Dermis blood vessel endothelial cell (primary cell): ENCODE measurements at regions not wholly inside any gene's neighbourhood (a gene's known extent, or its start where the extent isn't known, plus 50 kb on each side); places are given as distances from the start of the nearest gene placed in this dataset.

Experiments
- DNase-seq: peaks from one replicate; pipeline ENCODE4 v3.0.0; 2010

DNA sequence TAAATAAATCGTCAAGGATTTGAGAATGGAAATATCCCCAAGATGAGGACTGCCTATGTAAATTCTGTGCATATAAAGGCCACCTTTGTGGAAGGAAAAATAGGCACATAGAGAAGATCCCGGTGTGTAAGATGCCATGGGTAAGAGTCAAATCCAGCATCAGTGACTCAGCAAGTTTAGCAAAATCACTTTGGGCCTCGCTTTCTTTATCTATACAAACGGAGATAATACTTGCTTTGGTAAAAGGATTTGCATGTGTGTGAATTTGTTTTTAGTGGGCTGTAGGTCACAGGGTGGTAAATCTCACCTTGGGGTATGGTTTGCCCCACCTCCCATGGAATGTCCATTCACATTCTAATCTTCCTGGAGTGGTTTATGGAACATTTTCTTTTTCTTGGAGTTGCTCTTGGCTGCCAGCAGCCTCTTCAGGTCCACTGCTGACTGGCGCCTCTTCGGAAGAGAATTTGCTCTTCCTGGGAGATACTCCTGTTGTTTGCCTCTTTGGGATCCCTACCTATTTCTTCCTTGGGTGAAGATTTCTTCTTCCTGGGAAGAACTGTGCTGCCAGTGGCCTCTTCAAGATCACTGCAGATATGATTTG lies 587.6 kb downstream of the CDH11 start:
- DNase-seq, result no peak

DNA sequence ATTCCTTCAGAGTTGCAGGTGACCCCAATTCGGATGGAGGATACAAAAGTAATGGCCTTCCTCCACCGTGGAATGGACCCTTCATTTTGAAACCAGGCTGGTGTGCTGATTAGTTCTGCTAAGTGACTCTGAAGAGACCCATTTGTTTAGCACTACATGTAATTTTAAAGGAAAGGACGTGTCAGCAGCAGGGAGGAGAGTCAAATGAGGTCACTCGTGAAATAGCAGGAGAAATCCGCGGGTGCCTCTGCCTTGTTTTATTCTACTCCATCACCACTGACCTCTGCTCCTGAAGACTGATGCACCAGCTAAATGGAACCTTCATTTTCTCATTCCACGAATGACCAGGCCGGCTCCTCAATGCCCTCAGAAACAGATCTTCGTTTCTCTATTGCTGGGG lies 589.2 kb downstream of the CDH11 start:
- DNase-seq, result no peak

DNA sequence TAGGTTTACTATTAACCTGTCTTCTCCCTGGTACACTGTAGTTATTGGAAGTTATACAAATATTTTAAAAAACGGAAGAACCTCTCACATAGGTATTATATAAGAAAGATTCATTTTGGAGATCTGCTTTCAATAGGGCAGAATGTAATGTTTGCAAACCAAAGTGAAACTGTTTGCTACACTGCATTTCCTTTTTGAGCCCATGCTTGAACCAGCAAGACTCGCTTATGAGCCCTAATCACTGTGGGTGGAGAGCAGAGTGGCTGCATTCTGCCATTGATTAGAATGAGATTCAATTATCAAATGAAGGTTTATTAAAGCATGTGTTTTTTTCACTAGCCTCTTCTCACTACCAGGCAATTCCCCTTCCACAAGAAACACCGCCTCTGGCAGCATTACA lies 589.7 kb downstream of the CDH11 start:
- DNase-seq, result no peak

DNA sequence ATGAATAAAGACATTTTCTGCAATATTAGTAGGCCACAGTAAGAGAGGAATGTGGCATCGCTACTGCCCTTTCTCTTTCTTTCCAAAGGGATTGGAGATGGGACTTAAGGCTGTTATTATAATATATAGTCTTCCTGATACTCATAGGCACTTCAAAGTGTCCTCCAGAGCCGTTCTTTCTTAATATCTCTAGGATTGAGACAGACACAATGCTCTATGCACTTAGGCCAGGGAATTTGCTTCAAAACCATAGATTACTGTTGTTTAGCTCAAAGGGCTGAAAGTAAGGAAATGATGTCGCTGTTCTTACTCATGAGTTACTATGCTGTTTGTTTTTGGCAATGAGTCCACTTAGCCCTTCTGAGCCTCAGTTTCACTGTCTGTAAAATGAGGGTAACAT lies 590.5 kb downstream of the CDH11 start:
- DNase-seq, result no peak

DNA sequence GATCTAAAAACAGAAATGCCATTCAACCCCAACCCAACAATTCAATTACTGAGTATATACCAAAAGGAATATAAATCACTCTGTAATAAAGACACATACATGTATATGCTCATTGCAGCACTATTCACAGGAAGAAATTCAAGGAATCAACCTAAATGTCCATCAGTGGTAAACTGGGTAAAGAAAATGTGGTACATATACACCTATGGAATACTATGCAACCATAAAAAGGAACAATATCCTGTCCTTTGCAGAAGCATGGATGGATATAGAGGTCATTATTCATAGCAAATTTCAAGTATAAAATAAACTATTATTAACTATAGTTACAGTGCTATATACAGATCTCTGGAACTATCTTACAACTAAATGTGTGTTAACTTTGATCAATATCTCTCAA lies 599.3 kb downstream of the CDH11 start:
- DNase-seq, result no peak

DNA sequence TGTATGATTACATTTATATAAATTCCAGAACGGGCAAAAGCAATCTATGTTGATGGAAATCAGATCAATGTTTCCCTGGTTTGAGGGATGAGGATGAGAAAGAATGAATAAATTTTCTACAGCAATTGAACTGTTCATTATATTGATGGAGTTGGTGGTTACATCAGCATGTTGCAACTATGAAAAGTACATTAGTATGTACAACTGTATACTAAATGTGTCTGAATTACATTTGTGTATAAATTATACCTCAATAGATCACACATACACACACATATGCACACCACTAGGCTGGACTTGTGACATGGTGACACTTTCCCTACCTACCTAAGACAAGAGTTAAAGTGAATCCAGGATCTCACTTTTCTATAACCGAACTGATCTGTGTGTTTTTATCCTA lies 608.0 kb downstream of the CDH11 start:
- no peak for DNase-seq

DNA sequence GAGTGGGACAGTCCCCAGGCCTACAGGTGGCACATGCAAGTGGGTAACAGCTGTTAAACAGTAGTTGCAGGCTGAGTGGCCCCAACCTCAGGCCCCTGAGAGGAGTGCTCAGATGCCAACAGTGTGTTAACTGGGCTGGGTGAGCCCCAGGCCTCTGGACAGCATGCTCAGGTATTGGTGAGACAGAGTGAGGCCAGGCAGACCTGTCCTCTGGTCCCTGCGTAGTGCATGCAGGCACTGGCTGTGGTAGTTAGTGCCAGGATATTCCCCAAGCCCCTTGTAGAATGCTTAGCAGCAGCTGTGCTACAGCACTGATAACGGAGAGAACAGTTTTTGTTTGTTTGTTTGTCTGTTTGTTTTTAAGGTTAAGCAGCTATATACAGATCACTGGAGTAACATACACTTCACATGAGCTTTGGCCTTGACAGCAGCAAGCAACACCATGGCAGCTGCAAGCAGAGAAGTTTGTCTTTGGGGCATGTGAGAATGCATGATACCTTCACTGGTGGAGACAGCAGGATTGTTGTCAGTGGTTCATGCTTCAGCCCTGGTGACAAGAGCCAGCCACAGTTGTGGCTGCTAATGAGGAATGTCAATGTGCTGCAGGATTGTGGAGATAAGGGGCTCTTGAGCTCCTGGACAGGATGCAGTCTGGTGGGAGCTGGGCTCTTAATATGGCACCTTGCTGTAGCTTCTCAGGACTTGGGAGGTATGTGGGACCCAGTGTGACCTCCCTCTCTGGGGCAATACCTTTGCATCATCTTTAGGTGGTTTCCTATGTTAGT lies 614.4 kb downstream of the CDH11 start:
- DNase-seq, result no peak

DNA sequence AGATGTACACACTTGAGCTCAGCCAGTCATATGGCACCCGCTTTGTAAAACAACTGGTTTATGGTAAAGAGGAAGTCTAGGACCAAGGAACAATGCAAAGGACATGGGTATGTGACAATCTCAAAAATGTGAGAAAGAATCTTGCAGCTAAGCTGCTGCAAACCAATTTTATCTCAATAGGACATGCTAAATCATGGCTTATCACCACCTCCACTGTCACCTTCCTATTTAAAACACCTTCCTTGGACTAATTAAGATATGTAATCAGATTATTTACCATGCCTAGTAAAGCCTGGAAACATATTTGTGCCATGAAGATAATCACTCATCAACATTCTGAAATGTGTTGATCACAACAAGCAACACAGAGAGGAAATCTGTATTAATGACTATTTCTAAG lies 622.7 kb downstream of the CDH11 start:
- no peak for DNase-seq

DNA sequence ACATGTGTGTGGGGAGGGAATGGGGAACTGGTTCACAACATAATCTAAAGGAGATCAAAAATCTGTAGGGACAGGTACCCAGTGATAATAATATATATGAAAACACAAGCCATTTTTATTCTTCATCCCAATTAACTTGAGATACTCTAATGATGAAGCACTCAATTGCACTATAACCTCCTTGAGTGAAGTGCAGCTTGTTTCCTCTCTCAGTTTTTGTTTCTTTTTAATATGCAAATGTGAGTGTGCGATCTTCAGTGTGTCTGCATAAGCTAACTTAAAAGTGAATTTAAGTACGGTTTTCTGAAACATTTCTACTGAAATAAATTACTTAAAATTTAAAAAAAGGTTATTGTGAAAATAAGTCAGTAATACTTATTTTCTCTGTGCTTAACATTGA lies 623.5 kb downstream of the CDH11 start:
- no peak for DNase-seq

DNA sequence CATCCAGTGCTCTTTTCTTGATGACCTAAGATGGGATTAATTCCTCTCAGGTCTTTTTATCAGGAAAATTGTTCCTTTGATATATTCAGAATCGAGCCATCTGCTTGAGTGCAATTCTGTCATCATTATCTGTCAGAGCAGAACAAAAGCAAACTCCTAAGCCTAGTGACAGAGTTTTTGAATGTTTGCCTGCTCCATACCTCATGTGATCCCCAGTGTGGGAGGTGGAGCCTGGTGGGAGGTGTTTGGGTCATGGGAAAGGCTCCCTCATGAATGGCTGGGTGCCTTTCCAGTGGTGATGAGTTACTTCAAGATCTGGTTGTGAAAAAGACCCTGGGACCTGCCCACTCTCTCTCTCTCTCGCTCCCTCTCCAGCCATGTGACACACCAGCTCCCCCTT lies 628.2 kb downstream of the CDH11 start:
- DNase-seq, result no peak

DNA sequence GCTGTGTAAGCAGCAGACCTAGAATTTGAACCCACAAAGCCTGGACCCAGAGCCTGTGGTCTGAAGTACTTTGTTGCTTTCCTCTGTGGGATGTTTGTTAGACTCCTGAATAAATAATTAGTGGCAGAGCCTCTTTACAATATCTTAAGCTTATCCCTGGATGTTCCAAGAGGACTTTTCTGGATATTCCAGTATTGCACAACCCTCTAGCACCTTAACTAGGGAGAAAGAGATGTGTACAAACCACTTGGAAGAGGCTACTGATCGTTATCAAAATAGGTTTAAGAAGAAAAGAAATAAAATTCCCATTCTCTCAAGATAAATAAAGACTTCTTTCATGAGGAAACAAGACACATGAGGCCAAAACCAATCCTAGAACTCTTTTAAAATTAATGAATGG lies 632.4 kb downstream of the CDH11 start:
- DNase-seq, result no peak

DNA sequence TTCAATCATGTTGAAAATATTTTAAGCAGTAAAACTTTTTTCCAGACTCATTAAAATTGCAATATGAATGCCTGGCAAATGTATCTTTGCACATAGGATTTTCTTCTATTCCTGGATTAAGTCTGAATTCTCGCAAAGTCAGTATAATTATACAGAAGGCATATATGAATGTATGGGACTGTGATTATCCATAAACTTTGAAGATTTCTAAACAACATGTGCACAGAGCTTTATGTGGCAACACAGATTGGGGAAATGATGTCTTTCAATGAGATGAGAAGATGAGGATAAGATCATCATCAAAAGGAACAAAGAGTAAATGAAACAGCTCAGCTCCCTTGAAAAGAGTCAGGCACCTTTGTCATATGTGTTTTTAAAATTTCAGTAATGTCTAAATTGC lies 635.3 kb downstream of the CDH11 start:
- no peak for DNase-seq

DNA sequence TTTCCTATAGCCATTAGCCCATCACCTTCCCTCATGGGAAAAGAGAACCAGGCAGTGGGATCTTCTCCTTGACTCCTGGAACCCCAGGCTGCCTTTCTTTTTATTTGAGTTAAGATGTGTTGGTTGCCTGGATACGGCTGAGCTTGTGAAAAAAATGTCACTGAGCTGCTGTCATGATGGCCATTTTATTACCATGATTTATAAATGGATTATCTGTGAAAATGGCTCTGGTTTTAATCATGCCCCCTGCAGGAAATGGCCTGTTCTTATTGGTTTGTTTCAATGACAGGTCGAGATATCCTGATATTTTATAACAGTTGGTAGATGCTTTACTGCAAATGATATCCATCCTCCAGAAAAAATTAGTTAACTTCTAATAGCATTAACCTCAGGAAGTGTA lies 640.4 kb downstream of the CDH11 start:
- no peak for DNase-seq

DNA sequence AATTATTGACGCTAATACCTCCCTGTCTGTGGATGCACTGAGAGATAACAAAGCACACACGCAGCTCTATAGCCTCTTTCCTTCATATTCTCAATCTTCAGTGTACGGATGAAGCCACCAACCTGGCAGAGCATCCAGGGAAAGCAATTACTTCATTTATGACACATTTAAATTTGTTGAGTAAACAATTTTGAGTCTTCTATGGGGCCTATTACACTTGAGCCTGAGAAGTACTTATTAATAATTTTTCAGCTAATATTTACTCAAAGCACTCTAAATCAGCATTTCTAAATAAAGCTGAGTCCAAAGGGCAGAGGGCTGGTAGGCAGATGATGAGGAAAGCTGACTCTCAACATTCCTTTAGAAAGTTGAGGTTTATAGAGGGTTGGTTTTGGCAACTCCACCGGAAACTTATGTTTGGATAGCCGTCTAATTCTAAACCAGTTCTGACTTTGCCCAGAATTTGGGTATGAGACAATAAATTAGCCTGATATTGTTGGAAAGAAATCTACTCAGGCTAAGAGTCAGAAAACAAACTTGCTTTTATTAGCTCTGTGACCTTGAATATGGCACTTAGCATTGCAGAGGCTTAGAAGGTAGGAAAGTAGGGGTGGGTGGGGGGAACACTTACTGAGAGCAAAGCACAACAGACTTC lies 643.5 kb downstream of the CDH11 start:
- peak; percentile 0 for DNase-seq

DNA sequence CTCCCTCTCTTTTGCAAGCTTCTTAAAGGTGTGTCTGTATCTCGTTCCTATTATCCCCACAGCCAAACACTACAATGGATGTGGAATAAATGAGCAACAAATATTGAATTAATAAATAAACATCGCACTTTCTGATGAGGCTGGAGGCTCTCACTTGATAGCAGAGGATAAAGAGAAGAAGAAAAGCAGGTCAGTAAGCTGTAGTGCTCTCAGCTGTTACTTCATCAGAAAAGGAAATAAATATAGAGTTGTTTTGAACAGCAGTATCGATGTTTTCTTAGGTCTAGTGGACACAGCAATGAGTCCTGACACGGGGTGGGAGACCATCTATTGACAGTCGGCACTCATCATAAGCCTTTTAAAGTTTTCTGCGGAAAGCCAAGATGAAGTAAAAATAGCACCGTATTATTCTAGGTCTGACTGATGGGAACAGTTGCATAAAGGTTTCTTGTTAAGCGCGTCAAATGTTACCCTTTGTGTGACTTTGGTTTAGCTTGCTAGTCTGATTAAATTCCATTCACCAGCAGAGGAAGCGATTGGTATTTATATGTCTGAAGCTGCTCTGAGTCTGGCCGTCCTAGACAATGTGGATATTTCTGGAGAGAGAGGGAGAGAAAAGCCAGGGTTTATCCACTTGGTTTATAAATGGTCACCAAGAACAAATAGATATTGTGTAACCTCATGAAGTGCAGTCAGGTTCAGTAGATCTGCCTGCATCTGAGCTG lies 646.1 kb downstream of the CDH11 start:
- DNase-seq, result no peak

DNA sequence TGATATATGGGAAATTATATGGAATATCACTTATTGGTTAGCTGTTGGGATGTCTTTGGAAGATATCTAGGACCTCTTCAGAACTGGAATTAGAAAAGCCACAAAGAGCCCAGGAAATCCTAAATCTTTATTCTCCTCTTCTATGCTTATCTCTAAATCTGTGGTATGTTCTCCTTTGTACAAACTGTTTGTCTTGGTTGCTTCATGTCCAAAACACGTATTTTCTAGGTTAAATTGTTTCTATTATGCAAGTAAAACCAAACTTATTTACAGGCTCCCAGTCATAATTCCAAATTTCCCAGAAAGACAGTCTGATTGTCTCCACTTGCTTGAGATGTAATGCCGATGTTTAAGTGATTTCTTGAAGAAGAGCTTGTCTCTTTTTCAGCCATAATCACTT lies 650.9 kb downstream of the CDH11 start:
- DNase-seq, result no peak

DNA sequence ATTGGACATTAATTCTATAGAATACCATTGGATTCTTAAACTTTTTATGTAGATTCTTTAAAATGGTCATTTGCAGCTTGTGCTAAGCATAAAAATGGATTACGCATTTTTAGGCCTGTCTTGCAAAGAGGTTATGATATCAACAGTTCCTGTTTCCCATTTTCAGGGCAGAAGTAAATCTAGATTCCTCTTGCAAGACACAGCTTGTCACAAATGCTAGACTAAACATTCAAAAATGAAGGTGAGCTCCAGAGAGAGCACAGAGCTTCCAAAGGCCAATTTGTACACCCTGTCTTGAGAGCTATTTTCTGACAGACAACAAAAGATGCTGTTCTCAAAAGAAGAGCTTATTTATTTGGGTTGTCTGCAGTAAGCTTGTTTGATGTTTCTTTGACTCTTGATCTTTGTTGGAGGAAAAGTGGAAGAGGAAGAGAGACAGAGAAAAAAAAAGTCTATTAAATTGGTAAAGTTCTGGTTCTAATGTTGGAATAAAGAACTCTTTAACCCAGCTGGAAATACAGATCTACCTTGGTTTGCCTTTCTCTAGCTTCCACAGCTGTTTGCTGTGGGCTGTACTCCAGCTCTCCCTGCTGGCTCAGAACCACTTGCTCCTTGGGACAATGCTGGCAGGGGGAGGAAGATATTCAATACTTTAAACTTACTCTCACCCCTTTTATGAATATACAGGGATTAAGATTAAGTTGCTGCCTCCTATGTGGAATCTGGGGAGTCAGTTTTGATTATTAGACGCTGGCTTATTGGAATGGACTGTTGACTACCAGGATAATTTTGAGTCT lies 651.8 kb downstream of the CDH11 start:
- no peak for DNase-seq

DNA sequence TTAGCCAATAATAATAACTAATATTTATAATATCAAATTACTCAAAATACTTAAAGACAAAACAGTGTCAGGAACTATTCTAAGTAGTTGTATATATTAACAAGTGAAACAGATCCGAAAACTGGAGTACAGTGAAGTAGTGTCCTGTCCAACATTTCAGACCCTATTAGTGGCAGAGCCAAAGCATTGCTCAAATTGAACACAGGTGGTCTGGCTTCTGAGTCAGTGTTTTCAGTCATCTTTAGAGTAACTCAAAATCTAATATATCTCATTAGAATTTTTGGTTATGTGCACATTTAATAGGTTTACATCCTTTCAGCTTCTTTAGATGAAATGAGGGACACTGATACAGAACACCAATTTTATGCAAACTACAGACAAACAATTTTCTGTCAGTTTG lies 652.5 kb downstream of the CDH11 start:
- no peak for DNase-seq

DNA sequence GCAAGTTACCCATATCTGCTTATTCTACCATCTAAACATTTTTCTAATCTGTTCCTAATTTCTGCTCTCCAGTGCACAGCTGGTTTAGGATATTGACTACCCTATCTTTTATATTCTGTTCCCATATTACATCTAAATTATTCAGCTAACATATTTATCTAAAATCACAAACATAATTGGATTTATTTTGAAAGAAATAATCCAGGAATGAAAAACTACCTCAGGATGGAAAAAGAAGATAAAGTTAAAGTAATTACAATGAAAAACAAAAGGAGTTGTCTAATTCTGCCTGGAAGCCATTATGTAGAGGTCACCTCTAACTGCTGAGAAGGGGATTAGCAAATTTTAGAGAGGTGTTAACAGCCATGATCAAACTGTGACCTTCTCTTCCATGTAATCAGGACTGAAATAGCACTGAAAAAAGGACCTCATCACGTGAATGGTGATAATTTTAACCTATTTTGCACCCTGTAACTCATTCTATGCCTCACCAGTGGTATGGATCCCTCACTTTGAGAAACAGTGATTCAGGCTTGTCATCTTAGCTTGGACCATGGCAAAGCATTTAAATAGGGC lies 653.3 kb downstream of the CDH11 start:
- no peak for DNase-seq

DNA sequence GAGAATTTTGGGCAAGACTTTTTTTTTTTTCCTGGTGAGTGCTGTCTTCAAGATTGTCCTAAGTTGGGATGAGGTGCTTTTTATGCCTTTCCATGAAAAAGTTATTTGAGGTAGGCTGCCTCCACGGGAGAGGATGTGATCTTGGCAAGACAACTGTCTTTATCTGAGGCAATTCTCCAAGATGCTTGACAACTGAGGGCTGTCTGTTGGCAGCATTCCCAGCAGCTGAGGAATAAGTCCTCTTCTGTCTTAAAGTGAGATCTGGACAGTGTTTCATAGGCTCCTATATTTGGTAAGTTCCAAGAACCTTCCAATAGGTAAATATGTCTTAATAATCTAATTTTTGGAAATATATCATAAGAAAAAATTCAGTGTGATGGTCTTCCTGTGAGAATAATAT lies 662.0 kb downstream of the CDH11 start:
- DNase-seq, result no peak

DNA sequence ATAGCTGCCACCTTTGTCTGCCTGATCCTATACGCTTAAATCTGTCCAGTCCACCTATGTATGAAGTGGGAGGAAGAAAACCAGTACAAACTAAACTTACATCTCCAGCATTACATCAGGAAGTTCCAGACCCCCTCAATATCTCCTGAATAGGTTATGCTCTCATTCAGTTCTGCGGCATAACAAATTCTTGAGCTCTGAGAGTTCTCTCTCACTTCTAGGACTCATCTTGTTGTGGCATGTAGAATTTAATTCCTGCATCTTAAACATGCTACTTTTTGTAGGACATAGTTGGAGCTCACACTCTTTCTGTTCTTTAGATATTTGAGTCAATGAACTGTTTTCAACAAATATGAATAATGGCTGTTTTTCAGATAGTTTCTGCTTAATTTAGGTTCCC lies 662.5 kb downstream of the CDH11 start:
- no peak for DNase-seq

DNA sequence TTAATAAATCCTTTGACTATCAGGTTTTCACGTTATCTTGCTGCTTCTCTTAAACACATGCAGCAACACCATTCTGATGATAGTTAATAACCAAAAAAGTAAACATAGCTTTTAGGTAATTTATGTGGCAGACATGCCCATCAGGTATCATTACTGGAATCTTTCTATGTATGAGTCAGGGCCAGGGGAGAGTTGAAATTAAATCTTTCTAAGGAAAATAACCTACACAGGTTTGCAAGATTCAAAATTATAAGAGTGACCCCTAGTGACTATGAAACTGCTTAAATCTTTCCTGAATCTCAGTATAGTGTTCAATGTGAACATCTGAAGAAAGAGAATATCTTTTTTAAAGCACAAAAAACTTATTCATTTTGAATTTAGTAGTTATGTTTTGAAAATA lies 666.6 kb downstream of the CDH11 start:
- no peak for DNase-seq
